ENCODE measurements at regions not wholly inside any gene's neighbourhood (a gene's known extent, or its start where the extent isn't known, plus 50 kb on each side); places are given as distances from the start of the nearest gene placed in this dataset.
"Not testable (repeated sequence)": the region's sequence is repeated elsewhere in the genome, so short reads cannot be mapped to it uniquely, and the experiment has no call there.

- TF ChIP-seq CTCF (IDR thresholded peaks at IDR 0.05; ENCODE audit: poor library complexity); EZH2phosphoT487 (IDR thresholded peaks at IDR 0.05; ENCODE audit: low read depth, severe bottlenecking, unreplicated experiment); EZH2 (IDR thresholded peaks at IDR 0.05; ENCODE audit: borderline replicate concordance): not testable (repeated sequence)
Measured at GRCh38 chr17:20851591-20852238, 191.1 kb downstream of the USP22 start.

All from hepatocyte (in vitro differentiated cells).